Spleen (tissue), 11 donors: ENCODE measurements at regions not wholly inside any gene's neighbourhood (a gene's known extent, or its start where the extent isn't known, plus 50 kb on each side); places are given as distances from the start of the nearest gene placed in this dataset.

Source experiments
- DNase-seq: peaks from one replicate; pipeline ENCODE4 v3.0.0-alpha.2; 2020
- H3K27ac ChIP-seq, 8 donors: fragments of 200-600 bp; sonication (generic) in 7 of 8; 1 replicate in 4 of 8; 2 replicates in 4 of 8; pipeline versions ENCODE4 v1.5.0 to v1.8.0; 2016 to 2021; ENCODE audit warnings: inconsistent platforms in 4 of 8, mild to moderate bottlenecking in 4 of 8, moderate library complexity in 1 of 8
- H3K27me3 ChIP-seq, 7 donors: fragments of 200-600 bp; sonication (generic) in 6 of 7; replicated peaks in 1 of 7; 1 replicate in 4 of 7; 2 replicates in 3 of 7; pipeline versions ENCODE4 v1.5.0 to v1.8.0; 2016 to 2021; ENCODE audit warnings: inconsistent platforms in 3 of 7, mild to moderate bottlenecking in 1 of 7
- H3K36me3 ChIP-seq, 6 donors: fragments of 200-600 bp; sonication (generic) in 5 of 6; 1 replicate in 4 of 6; 2 replicates in 2 of 6; pipeline versions ENCODE4 v1.5.0 to v1.8.0; 2016 to 2021; ENCODE audit warnings: inconsistent platforms in 2 of 6
- H3K4me1 ChIP-seq, 6 donors: fragments of 200-600 bp; sonication (generic) in 5 of 6; 1 replicate in 3 of 6; 2 replicates in 3 of 6; pipeline versions ENCODE4 v1.5.0 to v1.8.0; 2016 to 2021; ENCODE audit warnings: inconsistent platforms in 3 of 6
- H3K4me3 ChIP-seq, 8 donors: fragments of 200-600 bp; sonication (generic) in 7 of 8; 1 replicate in 4 of 8; 2 replicates in 4 of 8; pipeline versions ENCODE4 v1.5.0 to v1.8.0; 2016 to 2021; ENCODE audit warnings: inconsistent platforms in 4 of 8, mild to moderate bottlenecking in 4 of 8, moderate library complexity in 2 of 8
- H3K9me3 ChIP-seq, 8 donors: fragments of 200-600 bp; sonication (generic) in 7 of 8; 1 replicate in 4 of 8; 2 replicates in 4 of 8; pipeline versions ENCODE4 v1.5.0 to v1.8.0; 2016 to 2021; ENCODE audit warnings: inconsistent platforms in 4 of 8
- CTCF ChIP-seq, 11 experiments: fragments of 200-600 bp in 7 of 11; fragments of 450-650 bp in 4 of 11; sonication (generic) in 4 of 11; IDR thresholded peaks in 8 of 11; conservative IDR thresholded peaks in 3 of 11; 1 replicate in 7 of 11; 2 replicates in 4 of 11; pipeline versions ENCODE4 v1.4.0 to v1.8.0; 2016 to 2021; ENCODE audit warnings: antibody characterized with exemption in 11 of 11, inconsistent platforms in 4 of 11, mild to moderate bottlenecking in 1 of 11
- POLR2A ChIP-seq, 3 donors: fragments of 450-650 bp; IDR thresholded peaks; one replicate each; pipeline ENCODE4 v1.5.1; 2017; ENCODE audit warnings: antibody characterized with exemption in 3 of 3, mild to moderate bottlenecking in 1 of 3
- POLR2AphosphoS5 ChIP-seq, 3 donors: sonication (generic); formaldehyde crosslinking; IDR thresholded peaks; one replicate each; pipeline ENCODE4 v1.5.1; 2017; ENCODE audit warnings: antibody characterized with exemption in 3 of 3
- WGBS, 5 donors: extraction: QIAGEN DNeasy Blood & Tissue Kit in 3 of 5; methylation state at CpG; one replicate each; pipeline versions ENCODE4 v1.1.5 to v1.1.7; 2013 to 2018; 5-methylcytosine and 5-hydroxymethylcytosine counted together
- intact Hi-C: fragments of 100-400 bp; cut with DNase I; formaldehyde crosslinking; loops from one replicate; pipeline ENCODE4 v1.15.0; 2023; ENCODE audit warnings: low total_unique reads
- donor health status: healthy with polysubstance abuse.
- donor health status: DM: no; HTN: no; CAD: no; lungs with moderate emphysema.
- donor health status: DM: no; HTN: no; CAD: no.
- donor health status: Bipolar disorder and iron deficiency.
- donor health status: healthy.
- donor health status: DM: no; HTN: no; CAD: no.
- donor health status: DM: yes; HTN: yes; CAD: no.

GRCh38 chr2:118498943-118499342 is 348.5 kb downstream of the EN1 start:
- H3K4me3 ChIP-seq = no peak overlapping the region
- peaks cover 0 to 16% (median 0%) of the 10 kb centered on the region in 7 donors for H3K27me3 ChIP-seq
- no peaks in the 10 kb centered on the region for H3K4me1 ChIP-seq
- TF ChIP-seq CTCF (IDR thresholded peaks at IDR 0.05 in 8 of 11, conservative IDR thresholded peaks at IDR 0.05 in 3 of 11) (no peak), POLR2A (IDR thresholded peaks at IDR 0.05) (no peak), POLR2AphosphoS5 (IDR thresholded peaks at IDR 0.05) (no peak)
- intact Hi-C loops = no loop called here
- DNase-seq = no peak
- no peaks in the 10 kb centered on the region for H3K9me3 ChIP-seq
- no peaks in the 10 kb centered on the region for H3K36me3 ChIP-seq
- H3K27ac ChIP-seq = no peak overlapping the region

- intact Hi-C loops = no loop called here
Measured at GRCh38 chr2:118496870-118497611, 350.4 kb downstream of the EN1 start.

GRCh38 chr2:118496467-118496866 is 351.0 kb downstream of the EN1 start:
- intact Hi-C loops = no loop called here
- H3K4me3 ChIP-seq = no peak overlapping the region
- peaks cover 0 to 13% (median 0%) of the 10 kb centered on the region in 8 donors for H3K9me3 ChIP-seq
- H3K27ac ChIP-seq = no peak overlapping the region
- TF ChIP-seq CTCF (IDR thresholded peaks at IDR 0.05 in 8 of 11, conservative IDR thresholded peaks at IDR 0.05 in 3 of 11) (no peak), POLR2AphosphoS5 (IDR thresholded peaks at IDR 0.05) (no peak), POLR2A (IDR thresholded peaks at IDR 0.05) (no peak)
- H3K4me1 ChIP-seq = no peaks in the 10 kb centered on the region
- no peaks in the 10 kb centered on the region for H3K36me3 ChIP-seq
- 81 to 96% (median 90%) methylated on average over 5 of the region's 5 CpGs for WGBS, 5 donors
- H3K27me3 ChIP-seq = peaks cover 0 to 16% (median 0%) of the 10 kb centered on the region in 7 donors
- DNase-seq = no peak

More at GRCh38 chr2:118496870-118497611, 350.4 kb downstream of the EN1 start:
- peaks cover 0 to 16% (median 0%) of the 10 kb centered on the region in 7 donors for H3K27me3 ChIP-seq
- H3K36me3 ChIP-seq = no peaks in the 10 kb centered on the region
- no peak overlapping the region for H3K4me3 ChIP-seq
- TF ChIP-seq POLR2A (IDR thresholded peaks at IDR 0.05) = no peak
- no peak for TF ChIP-seq CTCF (IDR thresholded peaks at IDR 0.05 in 8 of 11, conservative IDR thresholded peaks at IDR 0.05 in 3 of 11)
- no peak for TF ChIP-seq POLR2AphosphoS5 (IDR thresholded peaks at IDR 0.05)
- peaks cover 0 to 7% (median 0%) of the 10 kb centered on the region in 8 donors for H3K9me3 ChIP-seq
- no peak for DNase-seq
- 70 to 83% (median 78%) methylated on average over 7 of the region's 7 CpGs for WGBS, 5 donors
- no peaks in the 10 kb centered on the region for H3K4me1 ChIP-seq
- no peak overlapping the region for H3K27ac ChIP-seq

GRCh38 chr2:118495290-118495689 is 352.2 kb downstream of the EN1 start:
- TF ChIP-seq CTCF (IDR thresholded peaks at IDR 0.05 in 8 of 11, conservative IDR thresholded peaks at IDR 0.05 in 3 of 11) = no peak
- TF ChIP-seq POLR2A (IDR thresholded peaks at IDR 0.05) = no peak
- TF ChIP-seq POLR2AphosphoS5 (IDR thresholded peaks at IDR 0.05) = no peak
- Histone ChIP-seq H3K4me1 (no peaks in the 10 kb centered on the region), H3K9me3 (peaks cover 0 to 13% (median 0%) of the 10 kb centered on the region in 8 donors), H3K36me3 (no peaks in the 10 kb centered on the region), H3K27me3 (peaks cover 0 to 7% (median 0%) of the 10 kb centered on the region in 7 donors), H3K4me3 (no peak overlapping the region), H3K27ac (no peak overlapping the region)
- 51 to 66% (median 63%) methylated on average over 4 of the region's 4 CpGs for WGBS, 5 donors
- DNase-seq = no peak
- intact Hi-C loops = no loop called here
